NB4 (cell line): ENCODE measurements at regions not wholly inside any gene's neighbourhood (a gene's known extent, or its start where the extent isn't known, plus 50 kb on each side); places are given as distances from the start of the nearest gene placed in this dataset.

Experiments used
- DNase-seq: peaks from one replicate; pipeline ENCODE4 v3.0.0; 2010; ENCODE audit warnings: low read depth
- H3K4me3 ChIP-seq: one replicate; pipeline ENCODE4 v1.5.1; 2011; ENCODE audit warnings: mild to moderate bottlenecking, low read depth, low read length, moderate library complexity
- MYC ChIP-seq: IDR thresholded peaks from 2 replicates; pipeline ENCODE4 v1.6.1; 2011; ENCODE audit warnings: low read depth, low read length
- POLR2A ChIP-seq: IDR thresholded peaks from 2 replicates; pipeline ENCODE4 v1.6.1; 2011; ENCODE audit warnings: mild to moderate bottlenecking; ENCODE audit not compliant: insufficient read length; ENCODE audit errors: extremely low read depth
- TF ChIP-seq, protein P1 (sequence below): IDR thresholded peaks from one replicate; pipeline ENCODE4 v1.5.1; 2012; ENCODE audit warnings: low read depth, low read length
- TF ChIP-seq, protein P2 (sequence below): IDR thresholded peaks from 2 replicates; pipeline ENCODE4 v1.6.1; 2011; ENCODE audit warnings: low read depth, low read length

DNA sequence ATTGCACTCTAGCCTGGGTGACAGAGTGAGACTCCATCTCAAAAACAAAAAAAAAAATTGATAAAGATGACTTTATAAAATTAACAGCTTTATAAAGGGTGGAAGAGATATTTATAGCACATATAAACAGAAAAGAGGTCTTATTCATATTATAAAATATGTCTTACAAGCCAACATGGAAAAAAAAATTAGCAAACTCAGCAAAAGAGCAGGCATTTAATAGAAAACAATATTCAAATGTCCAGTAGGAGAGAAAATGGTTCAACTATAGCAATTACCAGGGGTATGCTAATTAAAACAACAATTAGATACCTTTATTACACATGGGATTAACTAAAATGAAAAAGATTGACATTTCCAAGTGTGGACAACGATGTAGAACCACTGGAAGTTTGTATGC is 929.1 kb downstream of the REEP3 start:
- no peak for DNase-seq
- no peak for TF ChIP-seq POLR2A
- TF ChIP-seq, protein P1, sequence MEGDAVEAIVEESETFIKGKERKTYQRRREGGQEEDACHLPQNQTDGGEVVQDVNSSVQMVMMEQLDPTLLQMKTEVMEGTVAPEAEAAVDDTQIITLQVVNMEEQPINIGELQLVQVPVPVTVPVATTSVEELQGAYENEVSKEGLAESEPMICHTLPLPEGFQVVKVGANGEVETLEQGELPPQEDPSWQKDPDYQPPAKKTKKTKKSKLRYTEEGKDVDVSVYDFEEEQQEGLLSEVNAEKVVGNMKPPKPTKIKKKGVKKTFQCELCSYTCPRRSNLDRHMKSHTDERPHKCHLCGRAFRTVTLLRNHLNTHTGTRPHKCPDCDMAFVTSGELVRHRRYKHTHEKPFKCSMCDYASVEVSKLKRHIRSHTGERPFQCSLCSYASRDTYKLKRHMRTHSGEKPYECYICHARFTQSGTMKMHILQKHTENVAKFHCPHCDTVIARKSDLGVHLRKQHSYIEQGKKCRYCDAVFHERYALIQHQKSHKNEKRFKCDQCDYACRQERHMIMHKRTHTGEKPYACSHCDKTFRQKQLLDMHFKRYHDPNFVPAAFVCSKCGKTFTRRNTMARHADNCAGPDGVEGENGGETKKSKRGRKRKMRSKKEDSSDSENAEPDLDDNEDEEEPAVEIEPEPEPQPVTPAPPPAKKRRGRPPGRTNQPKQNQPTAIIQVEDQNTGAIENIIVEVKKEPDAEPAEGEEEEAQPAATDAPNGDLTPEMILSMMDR = no peak
- no peak for TF ChIP-seq MYC
- TF ChIP-seq, protein P2, sequence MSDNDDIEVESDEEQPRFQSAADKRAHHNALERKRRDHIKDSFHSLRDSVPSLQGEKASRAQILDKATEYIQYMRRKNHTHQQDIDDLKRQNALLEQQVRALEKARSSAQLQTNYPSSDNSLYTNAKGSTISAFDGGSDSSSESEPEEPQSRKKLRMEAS = no peak
- no peak overlapping the region for H3K4me3 ChIP-seq

DNA sequence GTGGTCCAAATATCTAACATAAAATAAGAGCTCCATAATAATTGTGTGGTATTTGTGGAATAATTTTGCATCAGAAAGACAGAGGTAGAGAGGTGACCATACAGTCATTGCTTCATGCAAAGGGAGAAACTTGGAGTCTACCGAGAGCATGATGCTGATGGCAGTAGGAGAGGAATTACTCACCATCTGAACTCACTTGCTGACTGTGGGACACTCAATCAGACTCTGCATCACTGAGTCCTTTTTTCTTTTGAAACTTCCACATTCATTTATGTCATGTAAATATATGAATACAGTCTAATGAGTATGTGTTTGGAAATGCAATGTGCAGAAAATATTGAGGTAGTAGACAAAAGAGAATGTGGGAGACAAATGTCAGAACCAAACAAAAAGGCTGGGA is 933.8 kb downstream of the REEP3 start:
- TF ChIP-seq, protein P2 = no peak
- TF ChIP-seq MYC (no peak), POLR2A (no peak)
- TF ChIP-seq, protein P1 = no peak
- no peak overlapping the region for H3K4me3 ChIP-seq
- DNase-seq = no peak

DNA sequence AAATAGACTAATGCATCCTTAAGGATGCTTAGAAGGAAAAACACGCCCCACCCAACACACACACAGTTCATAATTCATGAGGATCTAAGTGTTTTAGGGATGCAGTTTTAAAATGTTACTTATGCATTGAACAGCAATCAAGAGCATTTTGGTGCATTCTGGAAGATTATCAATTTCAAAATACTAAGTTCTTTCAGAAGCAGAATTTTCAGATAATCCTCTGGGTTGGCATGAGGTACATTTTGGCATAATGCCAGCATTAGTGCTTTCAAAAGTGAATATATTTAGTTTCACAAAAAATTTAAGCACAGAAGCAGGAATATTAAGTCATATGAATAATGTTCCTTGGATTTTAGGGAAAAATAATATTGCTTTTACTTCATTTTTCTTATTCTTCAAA is 937.1 kb downstream of the REEP3 start:
- no peak for DNase-seq
- TF ChIP-seq, protein P1 = no peak
- TF ChIP-seq, protein P2 = no peak
- TF ChIP-seq POLR2A (no peak), MYC (no peak)
- no peak overlapping the region for H3K4me3 ChIP-seq

DNA sequence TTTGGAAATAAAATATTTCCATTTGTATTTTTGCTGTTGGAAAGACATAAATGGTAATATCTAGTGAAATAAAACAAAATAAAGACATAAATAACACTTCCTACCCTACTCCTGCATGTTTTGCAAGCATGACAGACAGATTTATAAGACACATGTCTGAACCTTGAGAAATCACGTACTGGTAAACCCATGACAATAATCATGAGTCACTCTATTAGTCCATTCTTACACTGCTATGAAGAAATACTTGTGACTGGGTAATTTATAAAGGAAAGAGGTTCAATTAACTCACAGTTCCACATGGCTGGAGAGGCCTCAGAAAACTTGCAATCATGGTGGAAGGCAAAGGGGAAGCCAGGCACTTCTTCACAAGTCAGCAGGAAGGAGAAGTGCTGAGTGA is 942.2 kb downstream of the REEP3 start:
- no peak overlapping the region for H3K4me3 ChIP-seq
- TF ChIP-seq POLR2A (no peak), MYC (no peak)
- TF ChIP-seq, protein P1 = no peak
- TF ChIP-seq, protein P2 = no peak
- DNase-seq = no peak

DNA sequence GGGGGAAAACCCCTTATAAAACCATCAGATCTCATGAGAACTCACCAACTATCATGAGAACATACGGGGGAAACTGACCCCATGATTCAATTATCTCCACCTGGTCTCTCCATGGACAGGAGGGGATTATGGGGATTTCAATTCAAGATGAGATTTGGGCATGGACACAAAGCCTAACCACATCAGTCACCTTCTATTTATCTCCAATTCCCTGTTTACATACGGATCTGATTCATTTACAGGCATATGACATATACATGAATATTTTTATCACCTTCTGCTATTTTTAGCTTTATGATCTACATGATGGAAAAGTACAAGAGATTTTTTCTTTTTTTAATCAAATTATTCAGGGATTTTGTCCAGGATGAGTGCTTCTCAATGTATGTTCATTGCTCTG is 944.5 kb downstream of the REEP3 start:
- H3K4me3 ChIP-seq = no peak overlapping the region
- DNase-seq = no peak
- TF ChIP-seq MYC (no peak), POLR2A (no peak)
- TF ChIP-seq, protein P2 = no peak
- TF ChIP-seq, protein P1 = no peak

DNA sequence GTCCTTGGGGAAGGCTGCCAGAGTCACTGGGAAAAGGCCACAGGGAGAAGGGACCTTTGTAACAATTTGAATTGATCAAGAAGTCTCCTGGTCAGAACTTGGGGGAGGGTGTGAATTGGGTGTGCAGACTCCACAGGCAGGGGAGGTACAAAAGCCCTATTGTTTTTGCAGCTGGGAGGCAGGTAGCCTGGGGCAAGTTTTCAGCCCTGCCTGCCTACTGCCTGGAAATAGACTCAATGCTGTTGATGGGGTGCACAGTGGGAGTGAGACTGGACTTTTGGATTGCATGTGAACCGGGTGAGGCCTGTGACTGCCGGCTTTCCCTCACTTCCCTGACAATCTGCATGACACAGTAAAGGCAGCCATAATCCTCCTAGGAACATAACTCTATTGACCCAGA is 947.0 kb downstream of the REEP3 start:
- TF ChIP-seq, protein P1 = no peak
- TF ChIP-seq POLR2A = no peak
- TF ChIP-seq, protein P2 = no peak
- no peak for TF ChIP-seq MYC
- no peak overlapping the region for H3K4me3 ChIP-seq

More for the DNA sequence above, 947.0 kb downstream of the REEP3 start:
- DNase-seq = no peak
